IMR-90 (cell line): ENCODE measurements at regions not wholly inside any gene's neighbourhood (a gene's known extent, or its start where the extent isn't known, plus 50 kb on each side); places are given as distances from the start of the nearest gene placed in this dataset.

Source experiments
- ATAC-seq: fragments of 200-7000 bp; cut with Tn5 transposase; 2 replicates; pipeline ENCODE4 v1.9.1; 2020; ENCODE audit warnings: low read depth, mild to moderate bottlenecking, moderate library complexity
- BruUV-seq: library from RNA; stranded (reverse); fragments of 400-500 nt; replicated peaks from 2 replicates; lab custom pipeline; 2021; lab: Mats Ljungman, UMichigan
- CTCF ChIA-PET: fragments of 300-600 bp; formaldehyde crosslinking; extraction: SDS; loops from one replicate; lab custom pipeline; 2021; ENCODE audit warnings: antibody characterized with exemption; lab: Yijun Ruan, JAX
- POLR2A ChIA-PET: fragments of 300-600 bp; sonication (Branson Sonifier 250); formaldehyde crosslinking; loops from one replicate; lab custom pipeline; 2022; ENCODE audit warnings: antibody characterized with exemption; ENCODE audit not compliant: unreplicated experiment; lab: Charles Lee
- DNase-seq: peaks from one replicate; pipeline ENCODE4 v3.0.0; 2013
- H2AFZ ChIP-seq: replicated peaks from 2 replicates; pipeline ENCODE3; 2013; ENCODE audit warnings: low read length, mild to moderate bottlenecking; ENCODE audit not compliant: poor library complexity
- H2AK5ac ChIP-seq: 2 replicates; pipeline ENCODE4 v1.6.1; 2013; ENCODE audit warnings: low read depth, low read length, inconsistent platforms
- H2AK9ac ChIP-seq: replicated peaks from 2 replicates; pipeline ENCODE3; 2013; ENCODE audit warnings: mild to moderate bottlenecking, low read depth, low read length, moderate library complexity; ENCODE audit not compliant: poor library complexity
- H2BK120ac ChIP-seq: 2 replicates; pipeline ENCODE4 v1.6.1; 2013; ENCODE audit warnings: low read depth, low read length, inconsistent platforms
- H2BK15ac ChIP-seq: 3 replicates; pipeline ENCODE4 v1.6.1; 2013; ENCODE audit warnings: low read depth, low read length, inconsistent platforms
- H2BK20ac ChIP-seq: 2 replicates; pipeline ENCODE4 v1.6.1; 2013; ENCODE audit warnings: low read depth, mild to moderate bottlenecking, inconsistent platforms, low read length, moderate library complexity
- H2BK5ac ChIP-seq: 2 replicates; pipeline ENCODE4 v1.6.1; 2013; ENCODE audit warnings: mild to moderate bottlenecking, low read depth, low read length, inconsistent platforms; ENCODE audit not compliant: poor library complexity, severe bottlenecking
- H3K14ac ChIP-seq: replicated peaks from 2 replicates; pipeline ENCODE4 v1.6.1; 2013; ENCODE audit warnings: low read depth, low read length, inconsistent platforms
- H3K18ac ChIP-seq: 2 replicates; pipeline ENCODE4 v1.6.1; 2013; ENCODE audit warnings: low read depth, low read length, control low read depth
- H3K23ac ChIP-seq: 2 replicates; pipeline ENCODE4 v1.6.1; 2013; ENCODE audit warnings: low read depth, low read length, inconsistent platforms
- H3K27ac ChIP-seq: 2 replicates; pipeline ENCODE4 v1.5.1; 2013; ENCODE audit warnings: mild to moderate bottlenecking, control low read depth, low read length; ENCODE audit not compliant: insufficient read depth
- H3K27me3 ChIP-seq: 2 replicates; pipeline ENCODE4 v1.6.1; 2013; ENCODE audit warnings: low read length; ENCODE audit not compliant: control insufficient read depth, insufficient read depth
- H3K36me3 ChIP-seq: 2 replicates; pipeline ENCODE4 v1.6.1; 2013; ENCODE audit warnings: low read length, mixed read lengths; ENCODE audit not compliant: control insufficient read depth, insufficient read depth
- H3K4ac ChIP-seq: 2 replicates; pipeline ENCODE4 v1.6.1; 2013; ENCODE audit warnings: low read depth, low read length, inconsistent platforms
- H3K4me1 ChIP-seq: 2 replicates; pipeline ENCODE4 v1.6.1; 2013; ENCODE audit warnings: low read length, mixed read lengths; ENCODE audit not compliant: control insufficient read depth, insufficient read depth
- H3K4me2 ChIP-seq: 2 replicates; pipeline ENCODE4 v1.6.1; 2013; ENCODE audit warnings: low read depth, mild to moderate bottlenecking, control low read depth, low read length, moderate library complexity
- H3K4me3 ChIP-seq: 2 replicates; pipeline ENCODE4 v1.5.1; 2013; ENCODE audit warnings: low read depth, mild to moderate bottlenecking, control low read depth, low read length, moderate library complexity; ENCODE audit not compliant: insufficient read depth
- H3K56ac ChIP-seq: 2 replicates; pipeline ENCODE4 v1.6.1; 2013; ENCODE audit warnings: low read length, inconsistent platforms; ENCODE audit not compliant: insufficient read depth; ENCODE audit errors: extremely low read depth
- H3K79me1 ChIP-seq, 2 experiments: 2 replicates each; pipeline ENCODE4 v1.6.1; 2013; ENCODE audit warnings: low read length in 2 of 2, inconsistent platforms in 1 of 2, low read depth in 1 of 2
- H3K9ac ChIP-seq: 2 replicates; pipeline ENCODE4 v1.6.1; 2013; ENCODE audit warnings: low read depth, low read length, control low read depth
- H3K9me1 ChIP-seq: 2 replicates; pipeline ENCODE4 v1.6.1; 2013; ENCODE audit warnings: low read length, inconsistent platforms; ENCODE audit not compliant: insufficient read depth
- H3K9me3 ChIP-seq: 2 replicates; pipeline ENCODE4 v1.6.1; 2013; ENCODE audit warnings: low read length; ENCODE audit not compliant: control insufficient read depth, insufficient read depth
- H4K20me1 ChIP-seq: 2 replicates; pipeline ENCODE4 v1.6.1; 2013; ENCODE audit warnings: low read length, inconsistent platforms; ENCODE audit not compliant: insufficient read depth
- H4K5ac ChIP-seq: 2 replicates; pipeline ENCODE4 v1.6.1; 2013; ENCODE audit warnings: mild to moderate bottlenecking, low read depth, low read length, control low read depth
- H4K8ac ChIP-seq, 2 experiments: 2 replicates each; pipeline ENCODE4 v1.6.1; 2013; ENCODE audit warnings: low read depth in 2 of 2, low read length in 2 of 2, control low read depth in 1 of 2, inconsistent platforms in 1 of 2
- H4K91ac ChIP-seq: 2 replicates; pipeline ENCODE4 v1.6.1; 2013; ENCODE audit warnings: low read depth, low read length, inconsistent platforms; ENCODE audit not compliant: insufficient read depth
- CEBPB ChIP-seq: IDR thresholded peaks from 2 replicates; pipeline ENCODE4 v1.6.1; 2012; ENCODE audit warnings: low read depth, low read length, improper control_type of control experiment
- CHD1 ChIP-seq: IDR thresholded peaks from 2 replicates; pipeline ENCODE4 v1.6.1; 2012; ENCODE audit warnings: low read depth, low read length, improper control_type of control experiment
- CTCF ChIP-seq: conservative IDR thresholded peaks from 2 replicates; pipeline ENCODE4 v1.5.1; 2012; ENCODE audit warnings: mild to moderate bottlenecking, low read depth, low read length, improper control_type of control experiment
- ELK1 ChIP-seq: fragments of 150-350 bp; IDR thresholded peaks from 2 replicates; pipeline ENCODE4 v1.6.1; 2016; ENCODE audit warnings: low read depth, mild to moderate bottlenecking, low read length, moderate library complexity, borderline replicate concordance
- MAFK ChIP-seq: IDR thresholded peaks from 2 replicates; pipeline ENCODE4 v1.6.1; 2012; ENCODE audit warnings: low read depth, low read length, improper control_type of control experiment
- MAZ ChIP-seq: IDR thresholded peaks from 2 replicates; pipeline ENCODE4 v1.6.1; 2012; ENCODE audit warnings: low read depth, mild to moderate bottlenecking, low read length, improper control_type of control experiment, moderate library complexity, borderline replicate concordance
- MXI1 ChIP-seq: IDR thresholded peaks from 2 replicates; pipeline ENCODE4 v1.6.1; 2012; ENCODE audit warnings: low read depth, mild to moderate bottlenecking, low read length, moderate library complexity, borderline replicate concordance
- NFE2L2 ChIP-seq: fragments of 150-350 bp; IDR thresholded peaks from 2 replicates; pipeline ENCODE4 v1.6.1; 2016; ENCODE audit warnings: low read depth, mild to moderate bottlenecking, low read length
- POLR2A ChIP-seq: IDR thresholded peaks from 2 replicates; pipeline ENCODE4 v1.6.1; 2012; ENCODE audit warnings: mild to moderate bottlenecking, low read depth, low read length
- RAD21 ChIP-seq: IDR thresholded peaks from 2 replicates; pipeline ENCODE4 v1.6.1; 2012; ENCODE audit warnings: low read length, improper control_type of control experiment
- RCOR1 ChIP-seq: IDR thresholded peaks from 2 replicates; pipeline ENCODE4 v1.6.1; 2012; ENCODE audit warnings: mild to moderate bottlenecking, low read length, improper control_type of control experiment; ENCODE audit not compliant: insufficient replicate concordance
- RFX5 ChIP-seq: IDR thresholded peaks from 2 replicates; pipeline ENCODE4 v1.8.0; 2012; ENCODE audit warnings: low read depth, mild to moderate bottlenecking, low read length, moderate library complexity
- WGBS, 2 experiments: methylation state at CpG; one replicate each; pipeline versions ENCODE4 v1.1.5 to v1.1.7; 2013; ENCODE audit warnings: missing lambda C conversion rate in 2 of 2; ENCODE audit not compliant: insufficient read length in 1 of 2; ENCODE audit errors: extremely low coverage in 2 of 2; 5-methylcytosine and 5-hydroxymethylcytosine counted together
- dilution Hi-C: fragments of 300-500 bp; cut with HindIII; formaldehyde crosslinking; loops from one replicate; pipeline ENCODE4 v1.14.3; 2018; ENCODE audit warnings: low sequenced_read_pairs; ENCODE audit not compliant: unreplicated experiment
- in situ Hi-C: fragments of 300-500 bp; cut with MboI; formaldehyde crosslinking; loops from 3 replicates; pipeline ENCODE4 v1.14.3; 2019; ENCODE audit warnings: low sequenced_read_pairs, inconsistent platforms, mixed read lengths
- intact Hi-C: fragments of 100-400 bp; cut with micrococcal nuclease; formaldehyde crosslinking; loops from 2 replicates; pipeline ENCODE4 v1.10.0; 2022

- intact Hi-C loops: loop anchor here (5.0 kb wide), 1 partner anchor 175 kb away; no protein-coding TSS in a partner anchor
- TF ChIP-seq POLR2A (no peak), CTCF (no peak), CHD1 (no peak), NFE2L2 (no peak), RAD21 (no peak), RCOR1 (no peak), MXI1 (no peak), MAZ (no peak), CEBPB (no peak), ELK1 (no peak), MAFK (no peak), RFX5 (no peak)
Measured at GRCh38 chr12:85642288-85642687, 193.9 kb downstream of the RASSF9 start.

More at GRCh38 chr12:85642288-85642687, 193.9 kb downstream of the RASSF9 start:
- CTCF ChIA-PET: no interaction called here
- Histone ChIP-seq H2BK120ac (no peak overlapping the region), H3K56ac (no peak overlapping the region), H3K23ac (no peak overlapping the region), H3K27ac (no peak overlapping the region), H3K9ac (no peak overlapping the region), H3K18ac (no peak overlapping the region), H3K4ac (no peak overlapping the region), H2BK15ac (no peak overlapping the region), H2AK9ac (no peak overlapping the region), H4K20me1 (no peaks in the 10 kb centered on the region), H3K27me3 (no peaks in the 10 kb centered on the region), H3K36me3 (no peaks in the 10 kb centered on the region), H2BK5ac (no peak overlapping the region), H3K4me3 (no peak overlapping the region), H4K91ac (no peak overlapping the region), H2AK5ac (no peak overlapping the region), H2AFZ (no peak overlapping the region), H4K5ac (no peak overlapping the region), H3K4me2 (no peak overlapping the region), H4K8ac (no peak overlapping the region), H3K14ac (no peak overlapping the region), H3K9me3 (no peaks in the 10 kb centered on the region), H3K9me1 (no peaks in the 10 kb centered on the region), H3K4me1 (no peaks in the 10 kb centered on the region), H2BK20ac (no peak overlapping the region), H3K79me1 (no peaks in the 10 kb centered on the region)
- 100% methylated on average over 2 of the region's 2 CpGs for WGBS, 2 experiments
- in situ Hi-C loops (no loop called here), dilution Hi-C loops (no loop called here)
- ATAC-seq (no peak), DNase-seq (no peak)
- no TSS peak for BruUV-seq
- POLR2A ChIA-PET: no interaction called here
